ENCODE measurements at regions not wholly inside any gene's neighbourhood (a gene's known extent, or its start where the extent isn't known, plus 50 kb on each side); places are given as distances from the start of the nearest gene placed in this dataset.

DNA sequence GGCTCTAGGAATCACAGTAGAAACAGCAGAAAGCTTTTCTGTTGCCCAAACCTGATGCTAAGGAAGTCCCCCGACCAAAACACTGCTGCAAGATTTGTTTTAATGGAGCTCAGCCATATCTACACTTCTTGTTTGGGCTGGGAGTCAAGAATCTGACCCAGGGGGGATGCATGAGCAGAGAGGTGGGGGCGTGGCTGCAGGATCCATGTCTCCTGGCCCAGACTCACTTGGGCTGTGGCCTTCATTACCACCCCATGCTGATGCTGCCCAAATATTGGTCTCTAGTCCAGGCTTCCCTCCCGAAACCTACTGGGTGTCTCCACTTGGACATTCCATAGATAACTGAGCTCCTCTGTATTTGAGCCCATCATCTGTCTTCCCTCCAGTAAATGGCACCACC, 361.5 kb upstream of the LARGE1 start:
- TF ChIP-seq POLR2A (IDR thresholded peaks at IDR 0.05; ENCODE audit: low read depth, low read length): no peak
- no peak for TF ChIP-seq POLR2AphosphoS5 (IDR thresholded peaks at IDR 0.05; ENCODE audit: low read depth, low read length)
- TF ChIP-seq TAF1 (IDR thresholded peaks at IDR 0.05; ENCODE audit: low read depth, low read length): no peak
- TF ChIP-seq SPI1 (IDR thresholded peaks at IDR 0.05; ENCODE audit: low read depth, low read length): no peak
- TF ChIP-seq PAX5 (IDR thresholded peaks at IDR 0.05; ENCODE audit: insufficient read depth, low read length, severe bottlenecking): no peak
